PC-3 (cell line): ENCODE measurements at regions not wholly inside any gene's neighbourhood (a gene's known extent, or its start where the extent isn't known, plus 50 kb on each side); places are given as distances from the start of the nearest gene placed in this dataset.
A peak's percentile ranks its signal among the peaks of the same experiment; 100 is the strongest.

Experiments used
- ATAC-seq: fragments of 200-7000 bp; cut with Tn5 transposase; 2 replicates; pipeline ENCODE4 v1.9.1; 2020; ENCODE audit warnings: mild to moderate bottlenecking, moderate library complexity
- BruUV-seq: library from RNA; stranded (reverse); fragments of 400-500 nt; replicated peaks from 2 replicates; lab custom pipeline; 2021; lab: Mats Ljungman, UMichigan
- CTCF ChIA-PET: fragments of 300-600 bp; sonication (Branson Sonifier 250); formaldehyde crosslinking; loops from one replicate; lab custom pipeline; 2022; ENCODE audit warnings: antibody characterized with exemption; lab: Charles Lee
- POLR2A ChIA-PET: fragments of 300-600 bp; sonication (Branson Sonifier 250); formaldehyde crosslinking; loops from one replicate; lab custom pipeline; 2022; ENCODE audit warnings: antibody characterized with exemption; ENCODE audit not compliant: unreplicated experiment; lab: Charles Lee
- DNase-seq: peaks from one replicate; pipeline ENCODE4 v3.0.0-alpha.2; 2015
- H2AFZ ChIP-seq: fragments of 300-600 bp; sonication (generic); 2 replicates; pipeline ENCODE4 v1.6.0; 2016; ENCODE audit warnings: antibody characterized with exemption, low read length
- H3F3A ChIP-seq: fragments of 300-600 bp; sonication (generic); one replicate; pipeline ENCODE4 v1.6.0; 2017; ENCODE audit warnings: antibody characterized with exemption, low read length, control low read depth, mild to moderate bottlenecking; ENCODE audit not compliant: unreplicated experiment
- H3K27ac ChIP-seq: fragments of 300-600 bp; sonication (generic); 2 replicates; pipeline ENCODE4 v1.5.1; 2016; ENCODE audit warnings: mild to moderate bottlenecking, low read length
- H3K27me3 ChIP-seq: fragments of 300-600 bp; sonication (generic); 2 replicates; pipeline ENCODE4 v1.6.1; 2016; ENCODE audit warnings: low read length, mixed read lengths
- H3K36me3 ChIP-seq: fragments of 300-600 bp; sonication (generic); 2 replicates; pipeline ENCODE4 v1.6.1; 2016; ENCODE audit warnings: low read depth, mixed run types, low read length, mixed read lengths
- H3K4me1 ChIP-seq: fragments of 300-600 bp; sonication (generic); 2 replicates; pipeline ENCODE4 v1.5.1; 2016; ENCODE audit warnings: low read length; ENCODE audit not compliant: insufficient read depth
- H3K4me2 ChIP-seq: fragments of 300-600 bp; sonication (generic); 2 replicates; pipeline ENCODE4 v1.6.0; 2016; ENCODE audit warnings: low read length
- H3K4me3 ChIP-seq: fragments of 300-600 bp; sonication (generic); 2 replicates; pipeline ENCODE4 v1.5.1; 2016; ENCODE audit warnings: mild to moderate bottlenecking, low read length, mixed read lengths
- H3K79me2 ChIP-seq: fragments of 300-600 bp; sonication (generic); 2 replicates; pipeline ENCODE4 v1.6.1; 2017; ENCODE audit warnings: low read length, mixed read lengths
- H3K9ac ChIP-seq: fragments of 300-600 bp; sonication (generic); 2 replicates; pipeline ENCODE4 v1.6.0; 2016; ENCODE audit warnings: mild to moderate bottlenecking, low read length
- H3K9me2 ChIP-seq: fragments of 300-600 bp; sonication (generic); replicated peaks from 2 replicates; pipeline ENCODE4 v1.6.1; 2016; ENCODE audit warnings: mixed run types, low read length, mixed read lengths
- H3K9me3 ChIP-seq: fragments of 300-600 bp; sonication (generic); 2 replicates; pipeline ENCODE4 v1.6.1; 2016; ENCODE audit warnings: low read length, mixed read lengths
- H4K20me1 ChIP-seq: fragments of 300-600 bp; sonication (generic); 2 replicates; pipeline ENCODE4 v1.6.1; 2016; ENCODE audit warnings: low read length, mixed read lengths
- CTCF ChIP-seq: fragments of 300-600 bp; sonication (generic); conservative IDR thresholded peaks from 2 replicates; pipeline ENCODE4 v1.5.1; 2017; ENCODE audit warnings: antibody characterized with exemption, low read depth, mild to moderate bottlenecking, low read length
- EZH2 ChIP-seq: fragments of 300-600 bp; sonication (generic); IDR thresholded peaks from one replicate; pipeline ENCODE4 v1.6.1; 2017; ENCODE audit warnings: antibody characterized with exemption, mild to moderate bottlenecking, low read length; ENCODE audit not compliant: unreplicated experiment
- EZH2phosphoT487 ChIP-seq: fragments of 300-600 bp; sonication (generic); IDR thresholded peaks from 2 replicates; pipeline ENCODE4 v1.6.1; 2018; ENCODE audit warnings: mild to moderate bottlenecking, antibody characterized with exemption, low read length, borderline replicate concordance
- intact Hi-C: fragments of 100-400 bp; cut with micrococcal nuclease; formaldehyde crosslinking; loops from 2 replicates; pipeline ENCODE4 v1.9.0; 2023

DNA sequence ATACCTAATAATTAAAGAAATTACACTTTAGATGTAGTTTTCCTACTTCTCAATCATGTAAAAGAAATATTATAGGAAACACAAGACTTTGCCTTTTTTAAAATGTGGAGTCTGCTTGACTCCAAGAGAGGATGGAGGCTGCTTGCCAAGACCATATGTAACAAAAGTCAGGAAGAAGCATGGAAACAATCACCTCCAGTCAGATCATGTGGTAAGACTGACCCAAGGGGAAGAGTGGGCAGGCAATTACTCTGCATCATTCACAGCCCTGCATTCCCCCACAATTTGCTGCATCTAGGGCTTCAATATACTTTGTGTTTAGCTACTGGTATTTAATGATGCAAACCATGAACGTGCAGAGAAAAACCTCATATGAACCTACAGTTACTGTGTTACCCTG, 78.0 kb upstream of the RXFP1 start:
- no peak for TF ChIP-seq CTCF
- TF ChIP-seq EZH2: no peak
- TF ChIP-seq EZH2phosphoT487: no peak
- Histone ChIP-seq H3K9me2 (no peaks in the 10 kb centered on the region), H3K4me3 (no peak overlapping the region), H3K27ac (no peak overlapping the region), H3K79me2 (no peaks in the 10 kb centered on the region), H2AFZ (no peak overlapping the region), H3K9me3 (no peaks in the 10 kb centered on the region), H3K36me3 (no peaks in the 10 kb centered on the region), H3F3A (no peaks in the 10 kb centered on the region), H4K20me1 (no peaks in the 10 kb centered on the region), H3K4me1 (peaks cover 9% of the 10 kb centered on the region; the same call in 1 of the 2 replicates), H3K9ac (no peak overlapping the region), H3K27me3 (no peaks in the 10 kb centered on the region), H3K4me2 (no peak overlapping the region)
- DNase-seq (no peak), ATAC-seq (no peak)
- ChIA-PET CTCF (no interaction called here), POLR2A (no interaction called here)
- intact Hi-C loops: no loop called here
- BruUV-seq: no TSS peak

DNA sequence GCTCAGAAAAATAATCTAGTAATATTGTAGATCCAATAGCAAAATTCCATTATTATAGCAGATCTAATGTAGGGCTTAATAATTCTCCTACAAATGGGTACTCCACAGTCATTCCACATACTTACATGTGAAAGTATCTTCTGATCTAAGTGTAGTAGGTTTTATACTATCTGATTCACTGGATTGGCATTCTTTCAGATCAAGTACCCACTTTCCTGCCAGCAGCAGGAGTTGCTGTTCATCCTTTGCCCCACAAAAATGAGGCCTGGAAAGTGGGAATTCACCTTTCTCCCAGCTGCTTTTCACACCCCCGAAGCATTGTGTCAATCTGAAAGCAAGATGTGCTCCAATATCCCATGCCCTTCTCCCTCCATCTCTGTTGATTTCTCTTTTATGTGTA, 77.1 kb upstream of the RXFP1 start:
- H4K20me1 ChIP-seq: no peaks in the 10 kb centered on the region
- H3K4me2 ChIP-seq: 0 out of 2 replicates have a peak overlapping the region, but pooled peaks have one; percentile 22
- intact Hi-C loops: no loop called here
- no peak overlapping the region for H3K4me3 ChIP-seq
- H3K79me2 ChIP-seq: no peaks in the 10 kb centered on the region
- ChIA-PET CTCF (no interaction called here), POLR2A (no interaction called here)
- no peaks in the 10 kb centered on the region for H3F3A ChIP-seq
- H3K36me3 ChIP-seq: no peaks in the 10 kb centered on the region
- TF ChIP-seq EZH2 (no peak), CTCF (no peak), EZH2phosphoT487 (no peak)
- H3K27ac ChIP-seq: no peak overlapping the region
- H3K9me2 ChIP-seq: no peaks in the 10 kb centered on the region
- no TSS peak for BruUV-seq
- no peaks in the 10 kb centered on the region for H3K9me3 ChIP-seq
- DNase-seq (peak; percentile 53), ATAC-seq (peak; percentile 49)
- peaks cover 9% of the 10 kb centered on the region; the same call in 1 of the 2 replicates for H3K4me1 ChIP-seq
- 0 out of 2 replicates have a peak overlapping the region, but pooled peaks have one; percentile 23 for H2AFZ ChIP-seq
- H3K9ac ChIP-seq: no peak overlapping the region
- H3K27me3 ChIP-seq: no peaks in the 10 kb centered on the region

- H3K9ac ChIP-seq: no peak overlapping the region
- H3K4me2 ChIP-seq: no peak overlapping the region
- BruUV-seq: no TSS peak
- H3K9me2 ChIP-seq: no peaks in the 10 kb centered on the region
- no peak overlapping the region for H3K4me3 ChIP-seq
- ATAC-seq (no peak), DNase-seq (peak; percentile 15)
- ChIA-PET CTCF (no interaction called here), POLR2A (no interaction called here)
- no peaks in the 10 kb centered on the region for H3K36me3 ChIP-seq
- H3K27me3 ChIP-seq: no peaks in the 10 kb centered on the region
- no peaks in the 10 kb centered on the region for H3F3A ChIP-seq
- H3K79me2 ChIP-seq: no peaks in the 10 kb centered on the region
- TF ChIP-seq EZH2 (no peak), CTCF (no peak), EZH2phosphoT487 (no peak)
- H3K27ac ChIP-seq: no peak overlapping the region
- no peaks in the 10 kb centered on the region for H3K9me3 ChIP-seq
- intact Hi-C loops: no loop called here
- peaks cover 9% of the 10 kb centered on the region; the same call in 1 of the 2 replicates for H3K4me1 ChIP-seq
- H2AFZ ChIP-seq: peak overlapping the region; percentile 33; the same call in 1 of the 2 replicates
- H4K20me1 ChIP-seq: no peaks in the 10 kb centered on the region
Observed at GRCh38 chr4:158446106-158446505, 75.6 kb upstream of the RXFP1 start.
